BLaER1 (cell line): ENCODE measurements at regions not wholly inside any gene's neighbourhood (a gene's known extent, or its start where the extent isn't known, plus 50 kb on each side); places are given as distances from the start of the nearest gene placed in this dataset.
"Not testable (repeated sequence)": the region's sequence is repeated elsewhere in the genome, so short reads cannot be mapped to it uniquely, and the experiment has no call there.

Source experiments
- H3K27ac ChIP-seq: shearing (Covaris generic); formaldehyde crosslinking; 2 replicates; pipeline ENCODE4 v1.8.1; 2022
- H3K27me3 ChIP-seq: shearing (Covaris generic); formaldehyde crosslinking; 2 replicates; pipeline ENCODE4 v1.8.1; 2022
- H3K36me3 ChIP-seq: shearing (Covaris generic); formaldehyde crosslinking; 2 replicates; pipeline ENCODE4 v1.8.1; 2022
- H3K4me1 ChIP-seq: shearing (Covaris generic); formaldehyde crosslinking; 2 replicates; pipeline ENCODE4 v1.8.1; 2022
- H3K4me2 ChIP-seq: shearing (Covaris generic); formaldehyde crosslinking; 2 replicates; pipeline ENCODE4 v1.8.1; 2022
- H3K4me3 ChIP-seq: shearing (Covaris generic); formaldehyde crosslinking; 2 replicates; pipeline ENCODE4 v1.8.1; 2022
- H3K9ac ChIP-seq: shearing (Covaris generic); formaldehyde crosslinking; 2 replicates; pipeline ENCODE4 v1.8.1; 2022
- H3K9me3 ChIP-seq: shearing (Covaris generic); formaldehyde crosslinking; 2 replicates; pipeline ENCODE4 v1.8.1; 2022
- H4K20me1 ChIP-seq: shearing (Covaris generic); formaldehyde crosslinking; 2 replicates; pipeline ENCODE4 v1.8.1; 2022
- Cebpa-rat ChIP-seq: shearing (Covaris generic); IDR thresholded peaks from 2 replicates; pipeline ENCODE4 v1.8.1; 2022

DNA sequence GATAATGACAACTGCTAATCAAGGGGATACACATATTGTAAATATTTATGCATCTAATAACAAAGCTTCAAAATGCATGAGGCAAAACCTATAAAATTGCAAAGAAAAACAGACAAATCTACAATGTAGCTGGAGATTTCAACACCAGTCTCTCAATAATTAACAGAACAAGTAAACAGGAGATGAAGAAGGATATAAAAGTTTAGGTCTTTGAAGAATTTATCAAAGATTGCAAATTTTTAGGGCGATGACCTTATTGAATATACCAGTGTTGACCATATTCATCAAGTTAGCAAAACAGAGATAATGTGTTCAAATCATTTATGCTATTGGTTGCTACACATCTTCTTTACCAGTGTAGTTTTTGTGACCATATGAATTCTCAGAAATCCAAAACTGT is 237.8 kb upstream of the SGK1 start:
- no peak overlapping the region for H3K4me2 ChIP-seq
- H3K36me3 ChIP-seq = no peaks in the 10 kb centered on the region
- H3K4me1 ChIP-seq = no peaks in the 10 kb centered on the region
- H4K20me1 ChIP-seq = no peaks in the 10 kb centered on the region
- H3K4me3 ChIP-seq = no peak overlapping the region
- no peak for TF ChIP-seq Cebpa-rat
- no peaks in the 10 kb centered on the region for H3K27me3 ChIP-seq
- H3K9me3 ChIP-seq = peaks cover 3% of the 10 kb centered on the region; the same call in 1 of the 2 replicates
- H3K9ac ChIP-seq = no peak overlapping the region
- no peak overlapping the region for H3K27ac ChIP-seq

DNA sequence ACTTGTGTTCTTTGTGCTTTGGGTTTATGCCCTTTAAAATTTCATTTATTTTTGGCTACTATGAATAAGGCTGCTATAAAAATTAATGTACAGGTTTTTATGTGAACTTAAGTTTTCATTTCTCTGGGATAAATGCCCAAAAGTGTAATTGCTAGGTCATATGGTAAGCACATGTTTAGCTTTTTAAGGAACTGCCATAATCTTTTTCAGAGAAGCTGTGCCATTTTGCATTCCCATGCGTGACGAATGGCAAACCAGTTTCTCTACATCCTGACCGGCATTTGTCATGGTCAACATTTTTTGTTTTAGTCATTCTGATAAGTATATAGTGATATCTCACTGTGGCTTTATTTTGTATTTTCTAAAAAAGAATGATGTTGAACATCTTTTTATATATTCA is 236.0 kb upstream of the SGK1 start:
- no peak for TF ChIP-seq Cebpa-rat
- Histone ChIP-seq H3K27ac (no peak overlapping the region), H3K9ac (no peak overlapping the region), H3K9me3 (peaks cover 3% of the 10 kb centered on the region; the same call in 1 of the 2 replicates), H4K20me1 (no peaks in the 10 kb centered on the region), H3K4me2 (no peak overlapping the region), H3K36me3 (no peaks in the 10 kb centered on the region), H3K27me3 (no peaks in the 10 kb centered on the region), H3K4me1 (no peaks in the 10 kb centered on the region), H3K4me3 (no peak overlapping the region)

GRCh38 chr6:134551245-134551960 is 233.5 kb upstream of the SGK1 start:
- Histone ChIP-seq H3K4me1 (peaks cover 10% of the 10 kb centered on the region), H3K36me3 (no peaks in the 10 kb centered on the region), H3K27ac (no peak overlapping the region), H3K4me2 (no peak overlapping the region), H4K20me1 (no peaks in the 10 kb centered on the region), H3K4me3 (no peak overlapping the region), H3K9me3 (no peaks in the 10 kb centered on the region), H3K27me3 (no peaks in the 10 kb centered on the region), H3K9ac (no peak overlapping the region)
- no peak for TF ChIP-seq Cebpa-rat

DNA sequence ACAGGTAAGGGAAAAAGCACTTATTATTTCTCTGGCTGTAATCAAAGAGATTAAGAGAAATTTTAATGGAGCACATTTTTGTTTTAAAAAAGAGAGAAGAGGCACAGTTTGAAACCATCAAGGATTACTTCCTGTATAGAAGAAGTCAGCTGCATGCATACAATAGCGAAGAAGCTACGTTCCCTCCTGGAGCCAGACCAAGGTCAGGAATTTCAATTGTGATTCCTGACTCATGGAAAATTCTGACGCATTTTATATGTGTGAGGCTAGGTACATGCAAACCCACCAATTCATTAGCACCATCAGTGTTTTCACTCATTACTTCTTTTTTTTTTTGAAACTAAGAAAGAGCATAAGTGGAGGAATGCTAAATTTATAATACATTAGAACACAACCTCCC is 232.7 kb upstream of the SGK1 start:
- Histone ChIP-seq H3K27ac (no peak overlapping the region), H3K4me2 (no peak overlapping the region), H4K20me1 (no peaks in the 10 kb centered on the region), H3K9me3 (no peaks in the 10 kb centered on the region), H3K36me3 (no peaks in the 10 kb centered on the region), H3K27me3 (no peaks in the 10 kb centered on the region), H3K4me1 (peaks cover 10% of the 10 kb centered on the region), H3K9ac (no peak overlapping the region), H3K4me3 (no peak overlapping the region)
- no peak for TF ChIP-seq Cebpa-rat

GRCh38 chr6:134549854-134550253 is 231.9 kb upstream of the SGK1 start:
- Histone ChIP-seq H3K27ac (no peak overlapping the region), H4K20me1 (no peaks in the 10 kb centered on the region), H3K27me3 (no peaks in the 10 kb centered on the region), H3K9ac (no peak overlapping the region), H3K4me3 (no peak overlapping the region), H3K36me3 (no peaks in the 10 kb centered on the region), H3K4me2 (no peak overlapping the region), H3K4me1 (peaks cover 10% of the 10 kb centered on the region), H3K9me3 (no peaks in the 10 kb centered on the region)
- TF ChIP-seq Cebpa-rat = no peak

DNA sequence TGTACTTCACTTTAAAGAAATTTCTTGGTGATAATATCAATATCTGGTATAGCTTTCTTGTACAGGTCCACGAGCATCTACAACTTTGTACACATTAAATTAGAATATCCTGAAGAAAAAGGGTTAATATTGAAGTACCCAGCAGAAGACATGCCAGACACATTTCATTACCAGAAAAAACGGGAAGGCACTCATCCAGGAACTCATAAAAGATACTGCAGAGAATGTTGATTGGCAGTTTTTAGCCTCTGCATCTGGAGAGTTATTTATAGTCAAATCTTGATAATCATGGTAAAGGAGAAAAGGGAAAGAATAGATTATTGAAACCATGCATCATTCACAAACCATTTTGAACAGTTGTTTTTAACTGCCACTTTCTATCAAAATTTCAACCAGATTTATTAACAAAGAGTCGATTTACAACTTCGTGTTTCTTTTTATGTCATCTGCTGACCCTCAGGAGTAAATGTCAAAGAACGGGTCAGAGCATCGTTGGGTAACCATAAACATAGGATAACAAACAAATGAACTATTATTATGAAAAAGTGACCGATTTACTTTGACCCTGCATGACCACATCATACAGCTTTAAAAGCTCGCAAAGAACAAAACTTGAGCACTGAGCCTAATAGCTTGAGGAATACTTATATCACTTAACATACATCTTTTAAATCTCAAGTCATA is 229.2 kb upstream of the SGK1 start:
- no peak for TF ChIP-seq Cebpa-rat
- Histone ChIP-seq H3K9me3 (no peaks in the 10 kb centered on the region), H3K4me2 (peak overlapping the region; percentile 20; the same call in 1 of the 2 replicates), H3K9ac (no peak overlapping the region), H3K36me3 (no peaks in the 10 kb centered on the region), H4K20me1 (no peaks in the 10 kb centered on the region), H3K4me1 (peaks cover 10% of the 10 kb centered on the region), H3K4me3 (no peak overlapping the region), H3K27ac (no peak overlapping the region), H3K27me3 (no peaks in the 10 kb centered on the region)

- no peak overlapping the region for H3K27ac ChIP-seq
- H3K9ac ChIP-seq = no peak overlapping the region
- H3K4me3 ChIP-seq = no peak overlapping the region
- H3K4me2 ChIP-seq = no peak overlapping the region
- no peaks in the 10 kb centered on the region for H3K27me3 ChIP-seq
- no peaks in the 10 kb centered on the region for H4K20me1 ChIP-seq
- peaks cover 10% of the 10 kb centered on the region for H3K4me1 ChIP-seq
- peaks cover 13% of the 10 kb centered on the region; the same call in 1 of the 2 replicates for H3K9me3 ChIP-seq
- TF ChIP-seq Cebpa-rat = no peak
- no peaks in the 10 kb centered on the region for H3K36me3 ChIP-seq
Observed at GRCh38 chr6:134544737-134545136, 226.8 kb upstream of the SGK1 start.

DNA sequence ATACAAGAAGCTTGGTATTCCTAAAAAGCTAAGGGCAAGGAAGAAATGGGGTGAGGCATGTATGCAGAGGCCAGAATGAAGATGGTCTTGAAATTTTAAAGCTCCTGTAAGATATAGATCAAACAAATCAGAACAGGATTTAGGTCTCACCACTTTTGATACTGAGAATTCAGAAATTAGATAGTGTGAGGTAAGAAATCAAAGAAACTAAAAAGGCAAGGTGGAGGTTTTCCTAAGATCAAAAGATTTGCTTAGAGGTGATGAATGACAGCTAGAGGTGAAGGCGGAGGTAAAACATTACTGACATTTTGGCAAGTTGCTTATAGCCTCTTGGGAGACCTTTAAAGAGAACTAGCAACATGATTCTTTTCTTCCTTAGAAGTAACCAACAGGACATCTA is 225.2 kb upstream of the SGK1 start:
- H3K9ac ChIP-seq = no peak overlapping the region
- H3K4me1 ChIP-seq = peaks cover 10% of the 10 kb centered on the region
- no peak for TF ChIP-seq Cebpa-rat

DNA sequence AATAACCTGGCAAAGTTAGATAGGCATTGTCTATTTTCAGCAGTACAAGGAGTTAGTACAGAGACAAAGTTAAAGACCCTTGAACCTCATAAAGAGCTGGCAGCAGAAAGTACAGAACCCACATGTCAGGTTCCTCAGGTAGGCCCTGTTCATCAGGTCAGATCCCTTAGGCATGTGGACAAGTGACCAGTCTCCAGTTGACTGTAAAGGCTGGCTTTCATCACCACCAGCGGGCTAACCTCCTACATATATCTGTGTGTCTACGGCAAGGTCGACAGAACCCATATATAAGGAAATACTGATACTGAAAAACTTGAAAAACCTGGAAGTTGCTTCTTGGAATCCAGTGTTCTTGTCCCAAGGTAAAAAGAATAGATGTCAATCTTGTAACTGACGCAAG is 223.1 kb upstream of the SGK1 start:
- H3K36me3 ChIP-seq = no peaks in the 10 kb centered on the region
- no peak for TF ChIP-seq Cebpa-rat
- no peaks in the 10 kb centered on the region for H3K4me1 ChIP-seq

More for the DNA sequence above, 225.2 kb upstream of the SGK1 start:
- no peaks in the 10 kb centered on the region for H4K20me1 ChIP-seq
- no peaks in the 10 kb centered on the region for H3K27me3 ChIP-seq
- no peak overlapping the region for H3K4me2 ChIP-seq
- no peak overlapping the region for H3K27ac ChIP-seq
- H3K36me3 ChIP-seq = no peaks in the 10 kb centered on the region
- H3K9me3 ChIP-seq = peaks cover 13% of the 10 kb centered on the region; the same call in 1 of the 2 replicates
- no peak overlapping the region for H3K4me3 ChIP-seq

DNA sequence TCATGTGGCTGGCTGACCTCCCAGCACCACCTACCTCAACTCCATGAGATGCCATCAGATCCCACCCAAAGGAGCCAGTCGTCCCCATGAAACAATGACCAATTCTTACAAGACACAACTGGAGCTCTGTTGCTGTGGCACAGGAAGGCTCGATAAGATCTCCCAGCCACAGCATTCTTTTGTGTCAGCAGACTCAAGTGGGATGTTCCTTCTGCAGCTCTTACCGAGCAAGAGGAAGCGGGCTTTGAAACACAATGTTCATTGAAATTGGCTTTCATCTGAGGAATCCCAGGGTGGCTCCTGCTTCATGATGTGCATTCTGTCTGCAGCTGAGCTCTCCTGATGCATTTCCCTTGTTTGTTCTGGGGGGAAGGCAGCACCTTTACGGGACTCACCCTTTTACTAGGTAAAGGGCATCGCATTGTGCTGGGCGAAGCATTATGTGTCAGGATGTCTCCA is 222.0 kb upstream of the SGK1 start:
- no peak for TF ChIP-seq Cebpa-rat
- no peaks in the 10 kb centered on the region for H3K27me3 ChIP-seq
- H3K36me3 ChIP-seq = no peaks in the 10 kb centered on the region
- H4K20me1 ChIP-seq = no peaks in the 10 kb centered on the region
- peaks cover 13% of the 10 kb centered on the region; the same call in 1 of the 2 replicates for H3K9me3 ChIP-seq
- no peak overlapping the region for H3K27ac ChIP-seq
- no peak overlapping the region for H3K4me3 ChIP-seq
- H3K9ac ChIP-seq = no peak overlapping the region
- H3K4me2 ChIP-seq = no peak overlapping the region
- H3K4me1 ChIP-seq = no peaks in the 10 kb centered on the region

More for the DNA sequence above, 223.1 kb upstream of the SGK1 start:
- Histone ChIP-seq H3K27me3 (no peaks in the 10 kb centered on the region), H4K20me1 (no peaks in the 10 kb centered on the region), H3K9ac (no peak overlapping the region), H3K9me3 (peaks cover 13% of the 10 kb centered on the region; the same call in 1 of the 2 replicates), H3K4me3 (no peak overlapping the region), H3K27ac (no peak overlapping the region), H3K4me2 (no peak overlapping the region)

DNA sequence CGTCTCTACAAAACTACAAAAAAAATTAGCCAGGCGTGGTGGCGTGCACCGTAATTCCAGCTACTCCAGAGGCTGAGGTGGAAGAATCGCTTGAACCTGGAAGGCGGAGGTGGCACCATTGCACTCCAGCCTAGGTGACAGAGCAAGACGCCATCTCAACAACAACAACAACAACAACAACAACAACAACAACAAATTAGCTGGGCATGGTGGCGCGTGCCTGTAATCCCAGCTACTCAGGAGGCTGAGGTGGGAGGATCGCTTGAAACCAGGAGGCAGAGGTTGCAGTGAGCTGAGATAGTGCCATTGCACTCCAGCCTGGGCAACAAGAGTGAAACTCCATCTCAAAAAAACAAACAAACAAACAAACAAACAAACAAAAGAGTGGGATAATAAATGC is 219.9 kb upstream of the SGK1 start:
- not testable (repeated sequence) for H4K20me1 ChIP-seq, H3K4me3 ChIP-seq, H3K4me1 ChIP-seq, H3K36me3 ChIP-seq, H3K27ac ChIP-seq, H3K4me2 ChIP-seq, H3K27me3 ChIP-seq, H3K9ac ChIP-seq
- peaks cover 13% of the 10 kb centered on the region; the same call in 1 of the 2 replicates for H3K9me3 ChIP-seq
